ENCODE measurements at regions not wholly inside any gene's neighbourhood (a gene's known extent, or its start where the extent isn't known, plus 50 kb on each side); places are given as distances from the start of the nearest gene placed in this dataset.

DNA sequence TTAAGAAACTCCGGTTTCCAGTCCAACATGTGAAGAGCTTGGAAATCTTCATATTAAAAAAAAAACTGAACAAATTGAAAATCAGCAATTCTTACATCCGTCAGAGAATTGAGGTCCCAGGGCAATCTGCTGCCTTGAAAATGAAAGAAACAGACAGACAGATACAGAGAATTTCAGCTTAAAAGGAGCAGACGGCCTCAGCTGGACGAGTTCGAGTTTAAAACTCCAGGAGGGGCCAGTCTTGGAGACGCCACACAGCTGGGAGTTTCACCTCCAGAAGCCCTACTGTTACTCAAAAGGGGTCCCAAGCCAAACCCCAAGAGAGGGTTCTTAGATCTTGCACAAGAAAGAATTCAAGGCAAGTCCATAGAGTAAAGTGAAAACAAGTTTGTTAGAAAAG, 226.5 kb upstream of the ARL4C start:
- H3K4me1 ChIP-seq (ENCODE audit: control insufficient read depth, insufficient read depth, low read length, poor library complexity, severe bottlenecking), result no peaks in the 10 kb centered on the region
- no peaks in the 10 kb centered on the region for H3K9me3 ChIP-seq (ENCODE audit: control insufficient read depth in 2 of 2, low read length in 2 of 2)
- ATAC-seq (ENCODE audit: low read depth in 2 of 2) (no peak), DNase-seq (no peak)
- no peak overlapping the region for H3K4me3 ChIP-seq (ENCODE audit: low read depth, low read length)
- Mint-ChIP-seq H3K36me3 (no peaks in the 10 kb centered on the region), H3K27me3 (peaks cover 8% of the 10 kb centered on the region), H3K9me3 (peaks cover 0 to 1% (median 0%) of the 10 kb centered on the region in 7 donors), H3K4me3 (no peak overlapping the region), H3K27ac (no peak overlapping the region), H3K4me1 (no peaks in the 10 kb centered on the region)
- no peak overlapping the region for H3K27ac ChIP-seq (ENCODE audit: insufficient read depth, low read length, poor library complexity, severe bottlenecking)
- H3K27me3 ChIP-seq (ENCODE audit: control insufficient read depth, insufficient read depth, low read length), result peaks cover 2% of the 10 kb centered on the region
- no peaks in the 10 kb centered on the region for H3K36me3 ChIP-seq (ENCODE audit: control insufficient read depth, insufficient read depth, low read length)

DNA sequence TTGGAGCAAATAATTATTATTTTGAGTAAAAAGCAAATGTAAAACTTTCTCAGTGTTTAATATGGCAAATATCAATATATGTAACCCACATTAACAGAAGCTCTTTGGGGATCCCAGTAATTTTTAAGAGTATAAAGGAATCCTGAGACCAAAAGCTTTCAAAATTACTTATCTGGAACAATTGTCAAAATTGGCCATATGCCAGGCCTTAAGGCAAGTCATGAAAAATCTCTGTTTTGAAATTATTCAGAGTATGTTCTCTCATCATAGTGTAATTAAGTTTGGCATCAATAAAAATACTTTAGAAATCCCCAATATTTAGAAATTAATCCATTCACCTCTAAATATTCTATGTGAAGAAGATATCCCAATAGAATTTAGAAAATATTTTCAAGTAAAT, 225.3 kb upstream of the ARL4C start:
- Mint-ChIP-seq H3K9me3 (peaks cover 0 to 1% (median 0%) of the 10 kb centered on the region in 7 donors), H3K36me3 (no peaks in the 10 kb centered on the region), H3K4me3 (no peak overlapping the region), H3K4me1 (no peaks in the 10 kb centered on the region), H3K27me3 (peaks cover 16% of the 10 kb centered on the region), H3K27ac (no peak overlapping the region)
- H3K4me1 ChIP-seq (ENCODE audit: control insufficient read depth, insufficient read depth, low read length, poor library complexity, severe bottlenecking), result no peaks in the 10 kb centered on the region
- H3K36me3 ChIP-seq (ENCODE audit: control insufficient read depth, insufficient read depth, low read length), result no peaks in the 10 kb centered on the region
- no peaks in the 10 kb centered on the region for H3K9me3 ChIP-seq (ENCODE audit: control insufficient read depth in 2 of 2, low read length in 2 of 2)
- no peak overlapping the region for H3K4me3 ChIP-seq (ENCODE audit: low read depth, low read length)
- DNase-seq (no peak), ATAC-seq (ENCODE audit: low read depth in 2 of 2) (no peak)
- peaks cover 2% of the 10 kb centered on the region for H3K27me3 ChIP-seq (ENCODE audit: control insufficient read depth, insufficient read depth, low read length)
- no peak overlapping the region for H3K27ac ChIP-seq (ENCODE audit: insufficient read depth, low read length, poor library complexity, severe bottlenecking)

DNA sequence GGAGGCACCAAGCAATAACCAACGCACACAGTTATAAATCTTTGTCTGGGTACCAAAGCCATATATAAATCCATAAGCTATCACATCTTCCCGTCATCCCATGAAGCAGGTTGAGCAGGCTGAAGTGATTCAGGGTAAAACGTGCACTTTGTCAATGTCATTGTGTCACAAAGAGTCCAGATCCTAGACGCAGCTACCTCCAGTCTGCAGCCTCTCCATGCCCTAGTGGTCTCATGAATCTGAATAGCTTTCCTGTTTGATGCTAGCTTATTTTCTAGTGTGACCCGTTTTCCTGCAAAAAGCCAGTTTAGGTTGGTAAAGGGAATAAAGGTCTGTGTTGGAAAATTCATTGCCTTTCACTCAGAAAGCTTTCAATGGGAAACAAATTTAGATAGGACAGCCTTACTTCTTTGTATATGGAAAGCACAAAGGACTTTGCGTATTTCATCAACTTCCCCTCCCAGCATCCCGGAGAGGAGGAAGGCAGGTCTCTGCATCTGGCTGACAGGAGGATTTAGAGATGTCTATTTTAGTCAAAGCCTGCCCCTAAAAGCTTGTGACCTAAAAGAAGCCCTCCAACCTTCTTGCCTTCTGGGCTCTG, 222.3 kb upstream of the ARL4C start:
- H3K36me3 ChIP-seq (ENCODE audit: control insufficient read depth, insufficient read depth, low read length), result no peaks in the 10 kb centered on the region
- H3K27me3 Mint-ChIP-seq, result peaks cover 8% of the 10 kb centered on the region
- ATAC-seq (ENCODE audit: low read depth in 2 of 2) (no peak), DNase-seq (no peak)
- H3K4me3 Mint-ChIP-seq, result no peak overlapping the region
- H3K4me1 ChIP-seq (ENCODE audit: control insufficient read depth, insufficient read depth, low read length, poor library complexity, severe bottlenecking), result no peaks in the 10 kb centered on the region
- no peak overlapping the region for H3K4me3 ChIP-seq (ENCODE audit: low read depth, low read length)
- H3K9me3 Mint-ChIP-seq, result peaks cover 0 to 1% (median 0%) of the 10 kb centered on the region in 7 donors
- no peak overlapping the region for H3K27ac ChIP-seq (ENCODE audit: insufficient read depth, low read length, poor library complexity, severe bottlenecking)
- H3K27ac Mint-ChIP-seq, result no peak overlapping the region
- peaks cover 2% of the 10 kb centered on the region for H3K27me3 ChIP-seq (ENCODE audit: control insufficient read depth, insufficient read depth, low read length)
- no peaks in the 10 kb centered on the region for H3K9me3 ChIP-seq (ENCODE audit: control insufficient read depth in 2 of 2, low read length in 2 of 2)
- H3K36me3 Mint-ChIP-seq, result no peaks in the 10 kb centered on the region
- H3K4me1 Mint-ChIP-seq, result no peaks in the 10 kb centered on the region

DNA sequence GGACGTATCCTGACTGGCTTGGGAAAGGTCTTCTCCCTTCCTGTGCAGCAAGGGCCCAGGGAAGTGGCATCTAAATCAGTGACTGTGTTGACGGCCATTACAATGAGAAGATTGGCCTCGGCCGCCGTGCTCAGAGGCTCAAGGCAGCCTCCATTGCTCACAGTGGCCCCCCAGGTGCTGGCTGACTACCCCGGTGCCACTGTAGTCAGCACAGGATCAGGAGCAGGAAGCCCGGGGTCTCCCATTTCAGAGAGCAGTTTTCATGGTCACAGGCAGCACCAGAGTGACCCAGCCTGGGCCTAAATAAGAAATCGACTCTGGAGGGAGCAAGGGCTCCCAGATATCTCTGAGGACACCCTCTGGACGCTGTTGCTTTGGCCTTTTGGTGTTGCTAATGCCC, 219.4 kb upstream of the ARL4C start:
- H3K4me1 Mint-ChIP-seq, result no peaks in the 10 kb centered on the region
- H3K4me1 ChIP-seq (ENCODE audit: control insufficient read depth, insufficient read depth, low read length, poor library complexity, severe bottlenecking), result no peaks in the 10 kb centered on the region
- peaks cover 8% of the 10 kb centered on the region for H3K27me3 Mint-ChIP-seq
- H3K36me3 ChIP-seq (ENCODE audit: control insufficient read depth, insufficient read depth, low read length), result no peaks in the 10 kb centered on the region
- DNase-seq, result no peak
- no peak overlapping the region for H3K27ac Mint-ChIP-seq
- no peak overlapping the region for H3K4me3 ChIP-seq (ENCODE audit: low read depth, low read length)
- no peak overlapping the region for H3K4me3 Mint-ChIP-seq
- no peak for ATAC-seq (ENCODE audit: low read depth in 2 of 2)
- H3K27me3 ChIP-seq (ENCODE audit: control insufficient read depth, insufficient read depth, low read length), result peaks cover 2% of the 10 kb centered on the region
- no peaks in the 10 kb centered on the region for H3K9me3 ChIP-seq (ENCODE audit: control insufficient read depth in 2 of 2, low read length in 2 of 2)
- H3K27ac ChIP-seq (ENCODE audit: insufficient read depth, low read length, poor library complexity, severe bottlenecking), result no peak overlapping the region
- H3K9me3 Mint-ChIP-seq, result peaks cover 0 to 1% (median 0%) of the 10 kb centered on the region in 7 donors
- H3K36me3 Mint-ChIP-seq, result no peaks in the 10 kb centered on the region

DNA sequence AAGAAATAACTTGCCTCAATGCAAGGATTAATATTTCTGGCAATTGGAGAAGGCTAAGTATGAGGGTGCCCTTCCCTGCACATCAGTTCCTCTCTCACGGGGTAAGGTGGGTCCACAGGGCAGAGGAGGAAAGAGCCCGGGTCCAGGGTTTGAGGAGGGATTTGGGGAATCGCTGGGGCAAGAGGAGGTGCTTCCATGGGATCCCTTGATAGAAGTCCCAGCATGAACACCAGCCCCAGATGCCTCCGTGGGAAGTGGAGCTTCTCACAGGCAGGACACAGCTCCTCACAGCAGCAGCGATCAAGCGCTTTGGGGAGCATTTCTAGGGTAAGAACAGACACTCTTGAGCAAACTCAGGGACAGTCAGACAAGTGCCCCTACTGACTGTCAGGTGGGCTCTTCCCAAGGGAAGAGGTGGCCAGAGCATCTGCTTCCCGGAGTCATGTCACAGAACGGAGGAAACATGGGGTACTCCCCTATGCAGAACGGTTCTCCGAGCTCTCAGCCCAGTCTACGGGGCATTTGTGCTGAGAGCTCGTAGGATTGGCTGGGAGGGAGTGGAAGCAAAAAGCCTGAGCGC, 218.9 kb upstream of the ARL4C start:
- H3K27me3 ChIP-seq (ENCODE audit: control insufficient read depth, insufficient read depth, low read length), result peaks cover 2% of the 10 kb centered on the region

DNA sequence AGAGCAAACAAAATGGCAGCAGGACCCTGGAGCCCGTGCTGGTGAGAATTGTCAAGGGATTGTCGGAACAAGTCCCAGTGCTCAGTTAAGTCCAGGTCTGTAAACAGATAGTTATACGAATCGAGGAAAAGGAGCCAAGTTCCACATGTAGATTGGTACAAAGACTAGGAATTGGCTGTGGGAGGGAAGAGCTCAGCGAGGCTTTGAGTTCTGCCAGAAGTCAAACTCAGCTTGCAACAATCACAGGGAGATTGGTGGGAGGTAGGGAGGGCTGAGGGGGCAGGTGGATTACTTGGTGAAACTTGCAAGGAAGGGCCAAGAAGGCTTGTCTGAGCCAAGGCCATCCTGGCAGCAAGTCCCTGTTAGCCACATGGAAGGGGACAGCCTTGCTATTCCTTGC, 217.8 kb upstream of the ARL4C start:
- H3K4me1 ChIP-seq (ENCODE audit: control insufficient read depth, insufficient read depth, low read length, poor library complexity, severe bottlenecking), result no peaks in the 10 kb centered on the region
- peaks cover 2% of the 10 kb centered on the region for H3K27me3 ChIP-seq (ENCODE audit: control insufficient read depth, insufficient read depth, low read length)
- ATAC-seq (ENCODE audit: low read depth in 2 of 2) (no peak), DNase-seq (no peak)
- no peak overlapping the region for H3K4me3 ChIP-seq (ENCODE audit: low read depth, low read length)
- Mint-ChIP-seq H3K36me3 (no peaks in the 10 kb centered on the region), H3K4me3 (no peak overlapping the region), H3K4me1 (no peaks in the 10 kb centered on the region), H3K9me3 (peaks cover 0 to 1% (median 0%) of the 10 kb centered on the region in 7 donors), H3K27me3 (peaks cover 8% of the 10 kb centered on the region), H3K27ac (no peak overlapping the region)
- H3K27ac ChIP-seq (ENCODE audit: insufficient read depth, low read length, poor library complexity, severe bottlenecking), result no peak overlapping the region
- H3K9me3 ChIP-seq (ENCODE audit: control insufficient read depth in 2 of 2, low read length in 2 of 2), result no peaks in the 10 kb centered on the region
- H3K36me3 ChIP-seq (ENCODE audit: control insufficient read depth, insufficient read depth, low read length), result no peaks in the 10 kb centered on the region

More for the DNA sequence above, 218.9 kb upstream of the ARL4C start:
- Histone ChIP-seq H3K4me1 (ENCODE audit: control insufficient read depth, insufficient read depth, low read length, poor library complexity, severe bottlenecking) (no peaks in the 10 kb centered on the region), H3K9me3 (ENCODE audit: control insufficient read depth in 2 of 2, low read length in 2 of 2) (no peaks in the 10 kb centered on the region), H3K27ac (ENCODE audit: insufficient read depth, low read length, poor library complexity, severe bottlenecking) (no peak overlapping the region), H3K4me3 (ENCODE audit: low read depth, low read length) (no peak overlapping the region), H3K36me3 (ENCODE audit: control insufficient read depth, insufficient read depth, low read length) (no peaks in the 10 kb centered on the region)
- Mint-ChIP-seq H3K36me3 (no peaks in the 10 kb centered on the region), H3K27me3 (peaks cover 8% of the 10 kb centered on the region), H3K9me3 (peaks cover 0 to 1% (median 0%) of the 10 kb centered on the region in 7 donors), H3K4me3 (no peak overlapping the region), H3K27ac (no peak overlapping the region), H3K4me1 (no peaks in the 10 kb centered on the region)
- DNase-seq (no peak), ATAC-seq (ENCODE audit: low read depth in 2 of 2) (no peak)

DNA sequence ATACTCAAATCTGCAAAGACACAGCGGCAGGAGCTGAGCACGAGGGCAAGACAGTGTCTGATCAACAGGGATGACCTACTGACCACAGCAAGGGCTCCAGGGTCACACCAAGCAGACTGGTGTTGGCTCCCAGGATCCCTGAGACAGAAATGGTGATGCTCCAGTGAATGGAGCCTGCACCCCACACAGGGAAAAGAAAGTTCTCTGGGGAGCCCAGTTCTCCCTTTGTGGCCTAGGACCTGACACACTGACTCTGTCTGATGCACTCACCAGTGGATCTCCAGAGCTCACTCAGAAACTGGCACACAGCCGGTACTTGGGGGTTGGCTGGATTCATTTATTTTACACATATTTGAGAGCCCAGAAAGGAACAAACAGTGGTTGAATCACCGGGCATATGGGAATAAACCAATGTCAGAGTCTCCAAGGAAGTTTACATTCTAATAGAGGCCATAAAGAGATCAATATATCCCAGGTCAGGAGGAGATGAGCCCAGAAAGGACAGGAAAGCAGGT, 215.6 kb upstream of the ARL4C start:
- no peak overlapping the region for H3K4me3 Mint-ChIP-seq
- no peak for DNase-seq
- Histone ChIP-seq H3K27me3 (ENCODE audit: control insufficient read depth, insufficient read depth, low read length) (peaks cover 2% of the 10 kb centered on the region), H3K4me3 (ENCODE audit: low read depth, low read length) (no peak overlapping the region), H3K4me1 (ENCODE audit: control insufficient read depth, insufficient read depth, low read length, poor library complexity, severe bottlenecking) (no peaks in the 10 kb centered on the region), H3K36me3 (ENCODE audit: control insufficient read depth, insufficient read depth, low read length) (no peaks in the 10 kb centered on the region), H3K27ac (ENCODE audit: insufficient read depth, low read length, poor library complexity, severe bottlenecking) (no peak overlapping the region), H3K9me3 (ENCODE audit: control insufficient read depth in 2 of 2, low read length in 2 of 2) (no peaks in the 10 kb centered on the region)
- no peaks in the 10 kb centered on the region for H3K4me1 Mint-ChIP-seq
- H3K27me3 Mint-ChIP-seq, result peaks cover 3% of the 10 kb centered on the region
- no peak for ATAC-seq (ENCODE audit: low read depth in 2 of 2)
- H3K27ac Mint-ChIP-seq, result no peak overlapping the region
- no peaks in the 10 kb centered on the region for H3K36me3 Mint-ChIP-seq
- peaks cover 0 to 1% (median 0%) of the 10 kb centered on the region in 7 donors for H3K9me3 Mint-ChIP-seq

DNA sequence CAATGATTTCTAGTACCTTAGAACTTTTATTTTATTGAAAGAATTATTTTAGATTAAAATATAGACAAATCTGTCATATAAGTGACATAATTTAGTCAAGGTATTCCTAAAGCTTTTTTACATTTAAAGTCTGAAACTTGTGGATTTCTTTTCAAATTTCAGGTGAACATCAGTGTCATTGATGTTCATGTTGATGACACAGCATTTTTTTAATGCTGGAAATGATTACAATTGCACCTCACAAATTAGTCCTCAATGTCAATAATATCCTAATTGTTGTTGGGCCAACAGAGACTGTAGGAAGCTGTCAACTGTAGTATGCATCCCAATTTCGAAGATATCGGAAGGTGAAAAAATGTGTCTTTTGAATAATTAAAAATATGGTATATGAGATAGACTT, 214.4 kb upstream of the ARL4C start:
- no peaks in the 10 kb centered on the region for H3K9me3 ChIP-seq (ENCODE audit: control insufficient read depth in 2 of 2, low read length in 2 of 2)
- Mint-ChIP-seq H3K27me3 (no peaks in the 10 kb centered on the region), H3K27ac (no peak overlapping the region), H3K4me1 (no peaks in the 10 kb centered on the region), H3K9me3 (peaks cover 0 to 1% (median 0%) of the 10 kb centered on the region in 7 donors), H3K4me3 (no peak overlapping the region), H3K36me3 (no peaks in the 10 kb centered on the region)
- no peaks in the 10 kb centered on the region for H3K4me1 ChIP-seq (ENCODE audit: control insufficient read depth, insufficient read depth, low read length, poor library complexity, severe bottlenecking)
- no peak overlapping the region for H3K4me3 ChIP-seq (ENCODE audit: low read depth, low read length)
- H3K27ac ChIP-seq (ENCODE audit: insufficient read depth, low read length, poor library complexity, severe bottlenecking), result no peak overlapping the region
- peaks cover 2% of the 10 kb centered on the region for H3K27me3 ChIP-seq (ENCODE audit: control insufficient read depth, insufficient read depth, low read length)
- H3K36me3 ChIP-seq (ENCODE audit: control insufficient read depth, insufficient read depth, low read length), result no peaks in the 10 kb centered on the region
- DNase-seq (no peak), ATAC-seq (ENCODE audit: low read depth in 2 of 2) (no peak)

Data from CD4-positive, CD25-positive, alpha-beta regulatory T cell (primary cell).